T-cell (primary cell): ENCODE measurements at regions not wholly inside any gene's neighbourhood (a gene's known extent, or its start where the extent isn't known, plus 50 kb on each side); places are given as distances from the start of the nearest gene placed in this dataset.

ENCODE experiments used
- ATAC-seq, 4 experiments: fragments of 200-7000 bp in 3 of 4; fragments of 150-1000 bp in 1 of 4; cut with Tn5 transposase; replicated peaks in 1 of 4; 1 replicate in 3 of 4; 2 replicates in 1 of 4; pipeline ENCODE4 v1.10.0; 2021; ENCODE audit warnings: moderate library complexity in 3 of 4, mild to moderate bottlenecking in 2 of 4, moderate number of reproducible peaks in 1 of 4
- CTCF ChIA-PET, 2 donors: fragments of 300-600 bp; sonication (Branson Sonifier 250); formaldehyde crosslinking; loops; one replicate each; lab custom pipeline; 2022; ENCODE audit warnings: antibody characterized with exemption in 2 of 2; lab: Charles Lee
- POLR2A ChIA-PET, 2 donors: fragments of 300-600 bp; sonication (Branson Sonifier 250); formaldehyde crosslinking; loops; one replicate each; lab custom pipeline; 2022; ENCODE audit warnings: antibody characterized with exemption in 2 of 2; lab: Charles Lee
- DNase-seq, 35 experiments: peaks; one replicate each; pipeline versions ENCODE4 v3.0.0 to v3.0.0-alpha.2; 2013 to 2023
- H3K27ac ChIP-seq: one replicate; pipeline ENCODE4 v1.5.1; 2013; ENCODE audit warnings: low read length
- H3K27me3 ChIP-seq, 2 experiments: replicated peaks in 1 of 2; 1 replicate in 1 of 2; 2 replicates in 1 of 2; pipeline versions ENCODE4 v1.6.1 to v1.7.0; 2013; ENCODE audit warnings: low read length in 1 of 2, mixed read lengths in 1 of 2; ENCODE audit not compliant: control insufficient read depth in 2 of 2, insufficient read depth in 2 of 2; ENCODE audit errors: extremely low read depth in 1 of 2
- H3K36me3 ChIP-seq, 2 donors: 1 replicate in 1 of 2; 2 replicates in 1 of 2; pipeline versions ENCODE4 v1.6.1 to v1.7.0; 2013; ENCODE audit warnings: low read length in 1 of 2; ENCODE audit not compliant: control insufficient read depth in 2 of 2, insufficient read depth in 1 of 2; ENCODE audit errors: extremely low read depth in 1 of 2
- H3K4me1 ChIP-seq, 2 experiments: 1 replicate in 1 of 2; 2 replicates in 1 of 2; pipeline versions ENCODE4 v1.6.1 to v1.7.0; 2013; ENCODE audit warnings: low read length in 2 of 2, mixed read lengths in 1 of 2; ENCODE audit not compliant: insufficient read depth in 2 of 2, control insufficient read depth in 1 of 2; ENCODE audit errors: extremely low read depth in 1 of 2
- H3K4me3 ChIP-seq, 2 donors: 1 replicate in 1 of 2; 2 replicates in 1 of 2; pipeline versions ENCODE4 v1.5.1 to v1.7.0; 2013; ENCODE audit warnings: mild to moderate bottlenecking in 2 of 2, low read length in 1 of 2, moderate library complexity in 1 of 2; ENCODE audit not compliant: control insufficient read depth in 1 of 2; ENCODE audit errors: extremely low read depth in 1 of 2
- H3K9me3 ChIP-seq: 2 replicates; pipeline ENCODE4 v1.7.0; 2013
- H3K27ac Mint-ChIP-seq, 2 donors: one replicate each; pipeline ENCODE4 v1.8.0; 2020 to 2021; ENCODE audit warnings: mild to moderate bottlenecking in 2 of 2, mixed read lengths in 2 of 2
- H3K27me3 Mint-ChIP-seq, 2 donors: one replicate each; pipeline ENCODE4 v1.8.0; 2021 to 2022; ENCODE audit warnings: mixed read lengths in 2 of 2
- H3K36me3 Mint-ChIP-seq: one replicate; pipeline ENCODE4 v1.8.0; 2021; ENCODE audit warnings: mixed read lengths
- H3K4me1 Mint-ChIP-seq, 3 donors: one replicate each; pipeline ENCODE4 v1.8.0; 2020 to 2022; ENCODE audit warnings: mixed read lengths in 3 of 3, mild to moderate bottlenecking in 1 of 3
- H3K4me3 Mint-ChIP-seq, 3 donors: one replicate each; pipeline ENCODE4 v1.8.0; 2020 to 2022; ENCODE audit warnings: mild to moderate bottlenecking in 3 of 3, mixed read lengths in 3 of 3, moderate library complexity in 3 of 3
- H3K9me3 Mint-ChIP-seq, 3 donors: one replicate each; pipeline ENCODE4 v1.8.0; 2020 to 2022; ENCODE audit warnings: mixed read lengths in 3 of 3
- WGBS: methylation state at CpG from one replicate; pipeline ENCODE4 v1.1.5; 2013; ENCODE audit warnings: missing lambda C conversion rate; ENCODE audit not compliant: insufficient coverage; 5-methylcytosine and 5-hydroxymethylcytosine counted together

GRCh38 chr5:155402927-155403640 lies 389.5 kb downstream of the KIF4B start:
- no peaks in the 10 kb centered on the region for H3K9me3 ChIP-seq
- Mint-ChIP-seq H3K4me3 (no peak overlapping the region), H3K4me1 (no peaks in the 10 kb centered on the region), H3K27me3 (no peaks in the 10 kb centered on the region), H3K9me3 (peaks cover 13 to 28% (median 19%) of the 10 kb centered on the region in 3 donors), H3K27ac (no peak overlapping the region), H3K36me3 (no peaks in the 10 kb centered on the region)
- no peak for ATAC-seq
- no peak for DNase-seq
- no peak overlapping the region for H3K4me3 ChIP-seq
- H3K4me1 ChIP-seq: no peaks in the 10 kb centered on the region
- peaks cover 0 to 6% of the 10 kb centered on the region in 2 experiments for H3K27me3 ChIP-seq
- no peaks in the 10 kb centered on the region for H3K36me3 ChIP-seq
- ChIA-PET CTCF (no interaction called here), POLR2A (no interaction called here)
- 56% methylated on average over 3 of the region's 5 CpGs for WGBS
- H3K27ac ChIP-seq: no peak overlapping the region

- H3K27me3 ChIP-seq: peaks cover 0 to 4% of the 10 kb centered on the region in 2 experiments
- no peaks in the 10 kb centered on the region for H3K36me3 Mint-ChIP-seq
- no peaks in the 10 kb centered on the region for H3K4me1 ChIP-seq
- DNase-seq (no peak), ATAC-seq (no peak)
- no peak overlapping the region for H3K27ac Mint-ChIP-seq
- H3K27me3 Mint-ChIP-seq: no peaks in the 10 kb centered on the region
- no peaks in the 10 kb centered on the region for H3K36me3 ChIP-seq
- H3K9me3 Mint-ChIP-seq: peaks cover 17 to 31% (median 21%) of the 10 kb centered on the region in 3 donors
- no CpG with 5 or more reads among the region's 4 CpGs for WGBS
- no peak overlapping the region for H3K4me3 Mint-ChIP-seq
- H3K4me3 ChIP-seq: no peak overlapping the region
- ChIA-PET POLR2A (no interaction called here), CTCF (no interaction called here)
- no peaks in the 10 kb centered on the region for H3K4me1 Mint-ChIP-seq
- no peak overlapping the region for H3K27ac ChIP-seq
- H3K9me3 ChIP-seq: no peaks in the 10 kb centered on the region
Measured at GRCh38 chr5:155406815-155407214, 393.3 kb downstream of the KIF4B start.

- H3K27me3 Mint-ChIP-seq: no peaks in the 10 kb centered on the region
- H3K36me3 Mint-ChIP-seq: no peaks in the 10 kb centered on the region
- Histone ChIP-seq H3K27me3 (no peaks in the 10 kb centered on the region), H3K9me3 (no peaks in the 10 kb centered on the region), H3K27ac (no peak overlapping the region), H3K4me3 (no peak overlapping the region), H3K4me1 (no peaks in the 10 kb centered on the region), H3K36me3 (no peaks in the 10 kb centered on the region)
- no peaks in the 10 kb centered on the region for H3K4me1 Mint-ChIP-seq
- 93% methylated on average over 3 of the region's 5 CpGs for WGBS
- no peak overlapping the region for H3K4me3 Mint-ChIP-seq
- ATAC-seq: no peak
- H3K27ac Mint-ChIP-seq: no peak overlapping the region
- ChIA-PET CTCF (no interaction called here), POLR2A (no interaction called here)
- DNase-seq: no peak
- peaks cover 19 to 29% (median 27%) of the 10 kb centered on the region in 3 donors for H3K9me3 Mint-ChIP-seq
Measured at GRCh38 chr5:155408465-155408864, 394.9 kb downstream of the KIF4B start.

GRCh38 chr5:155416765-155417164 lies 403.2 kb downstream of the KIF4B start:
- no CpG with 5 or more reads among the region's 1 CpG for WGBS
- Mint-ChIP-seq H3K27me3 (peaks cover 0 to 3% of the 10 kb centered on the region in 2 donors), H3K4me3 (no peak overlapping the region), H3K27ac (no peak overlapping the region), H3K4me1 (no peaks in the 10 kb centered on the region), H3K36me3 (no peaks in the 10 kb centered on the region), H3K9me3 (peaks cover 0 to 15% (median 0%) of the 10 kb centered on the region in 3 donors)
- no peaks in the 10 kb centered on the region for H3K27me3 ChIP-seq
- no peaks in the 10 kb centered on the region for H3K9me3 ChIP-seq
- no peak for ATAC-seq
- CTCF ChIA-PET: no interaction called here
- POLR2A ChIA-PET: no interaction called here
- no peak for DNase-seq
- H3K27ac ChIP-seq: no peak overlapping the region
- no peaks in the 10 kb centered on the region for H3K36me3 ChIP-seq
- H3K4me3 ChIP-seq: no peak overlapping the region
- H3K4me1 ChIP-seq: no peaks in the 10 kb centered on the region

GRCh38 chr5:155418960-155419579 lies 405.5 kb downstream of the KIF4B start:
- Histone ChIP-seq H3K4me3 (no peak overlapping the region), H3K4me1 (no peaks in the 10 kb centered on the region), H3K36me3 (no peaks in the 10 kb centered on the region), H3K27ac (no peak overlapping the region), H3K9me3 (no peaks in the 10 kb centered on the region), H3K27me3 (no peaks in the 10 kb centered on the region)
- WGBS: 85% methylated on average over 4 of the region's 5 CpGs
- H3K27ac Mint-ChIP-seq: no peak overlapping the region
- H3K36me3 Mint-ChIP-seq: no peaks in the 10 kb centered on the region
- peaks cover 0 to 5% (median 3%) of the 10 kb centered on the region in 3 donors for H3K9me3 Mint-ChIP-seq
- ChIA-PET CTCF (no interaction called here), POLR2A (no interaction called here)
- H3K4me3 Mint-ChIP-seq: no peak overlapping the region
- H3K27me3 Mint-ChIP-seq: peaks cover 0 to 3% of the 10 kb centered on the region in 2 donors
- H3K4me1 Mint-ChIP-seq: no peaks in the 10 kb centered on the region
- ATAC-seq: no peak
- no peak for DNase-seq

GRCh38 chr5:155430192-155430591 lies 416.6 kb downstream of the KIF4B start:
- WGBS: no CpG with 5 or more reads among the region's 4 CpGs
- DNase-seq (no peak), ATAC-seq (no peak)
- POLR2A ChIA-PET: no interaction called here
- CTCF ChIA-PET: no interaction called here
- Histone ChIP-seq H3K27ac (no peak overlapping the region), H3K27me3 (no peaks in the 10 kb centered on the region), H3K9me3 (no peaks in the 10 kb centered on the region), H3K4me1 (no peaks in the 10 kb centered on the region), H3K36me3 (no peaks in the 10 kb centered on the region), H3K4me3 (no peak overlapping the region)
- Mint-ChIP-seq H3K4me3 (no peak overlapping the region), H3K36me3 (no peaks in the 10 kb centered on the region), H3K27me3 (no peaks in the 10 kb centered on the region), H3K9me3 (peaks cover 0 to 9% (median 4%) of the 10 kb centered on the region in 3 donors), H3K4me1 (no peaks in the 10 kb centered on the region), H3K27ac (no peak overlapping the region)
